ENCODE measurements at regions not wholly inside any gene's neighbourhood (a gene's known extent, or its start where the extent isn't known, plus 50 kb on each side); places are given as distances from the start of the nearest gene placed in this dataset.

- no peak for TF ChIP-seq CTCF (IDR thresholded peaks at IDR 0.05; ENCODE audit: insufficient read depth, low read length)
- no peak for DNase-seq (ENCODE audit: low read depth)
These were observed 864.4 kb upstream of the KCND2 start for GRCh38 chr7:119408596-119408995.

GRCh38 chr7:119413314-119413805, 859.6 kb upstream of the KCND2 start:
- TF ChIP-seq CTCF (IDR thresholded peaks at IDR 0.05; ENCODE audit: insufficient read depth, low read length) = no peak
- H3K4me3 ChIP-seq (ENCODE audit: low read depth, low read length) = no peak overlapping the region
- no peak for DNase-seq (ENCODE audit: low read depth)

More at GRCh38 chr7:119408596-119408995, 864.4 kb upstream of the KCND2 start:
- no peak overlapping the region for H3K4me3 ChIP-seq (ENCODE audit: low read depth, low read length)

GRCh38 chr7:119415682-119416081, 857.3 kb upstream of the KCND2 start:
- no peak for TF ChIP-seq CTCF (IDR thresholded peaks at IDR 0.05; ENCODE audit: insufficient read depth, low read length)

GRCh38 chr7:119421657-119422056, 851.3 kb upstream of the KCND2 start:
- no peak for TF ChIP-seq CTCF (IDR thresholded peaks at IDR 0.05; ENCODE audit: insufficient read depth, low read length)
- no peak overlapping the region for H3K4me3 ChIP-seq (ENCODE audit: low read depth, low read length)
- no peak for DNase-seq (ENCODE audit: low read depth)

More at GRCh38 chr7:119415682-119416081, 857.3 kb upstream of the KCND2 start:
- DNase-seq (ENCODE audit: low read depth) = no peak
- H3K4me3 ChIP-seq (ENCODE audit: low read depth, low read length) = no peak overlapping the region

GRCh38 chr7:119436882-119437281, 836.1 kb upstream of the KCND2 start:
- no peak for TF ChIP-seq CTCF (IDR thresholded peaks at IDR 0.05; ENCODE audit: insufficient read depth, low read length)
- no peak overlapping the region for H3K4me3 ChIP-seq (ENCODE audit: low read depth, low read length)
- no peak for DNase-seq (ENCODE audit: low read depth)

GRCh38 chr7:119438315-119438714, 834.7 kb upstream of the KCND2 start:
- no peak for TF ChIP-seq CTCF (IDR thresholded peaks at IDR 0.05; ENCODE audit: insufficient read depth, low read length)
- H3K4me3 ChIP-seq (ENCODE audit: low read depth, low read length) = no peak overlapping the region

GRCh38 chr7:119439192-119439591, 833.8 kb upstream of the KCND2 start:
- H3K4me3 ChIP-seq (ENCODE audit: low read depth, low read length) = no peak overlapping the region
- TF ChIP-seq CTCF (IDR thresholded peaks at IDR 0.05; ENCODE audit: insufficient read depth, low read length) = no peak
- no peak for DNase-seq (ENCODE audit: low read depth)

More at GRCh38 chr7:119438315-119438714, 834.7 kb upstream of the KCND2 start:
- no peak for DNase-seq (ENCODE audit: low read depth)

Data from fibroblast of the aortic adventitia (primary cell).